Upper lobe of left lung (tissue), 4 donors: ENCODE measurements at regions not wholly inside any gene's neighbourhood (a gene's known extent, or its start where the extent isn't known, plus 50 kb on each side); places are given as distances from the start of the nearest gene placed in this dataset.

Experiments used
- POLR2AphosphoS5 ChIP-seq, 2 donors: sonication (generic); formaldehyde crosslinking; IDR thresholded peaks; one replicate each; pipeline ENCODE4 v1.5.1; 2017; ENCODE audit warnings: antibody characterized with exemption in 2 of 2
- TF ChIP-seq, protein P1 (sequence below), 6 experiments: fragments of 450-650 bp in 4 of 6; fragments of 200-600 bp in 2 of 6; sonication (generic) in 2 of 6; IDR thresholded peaks; one replicate each; pipeline ENCODE4 v1.5.1; 2016 to 2019; ENCODE audit warnings: antibody characterized with exemption in 6 of 6

DNA sequence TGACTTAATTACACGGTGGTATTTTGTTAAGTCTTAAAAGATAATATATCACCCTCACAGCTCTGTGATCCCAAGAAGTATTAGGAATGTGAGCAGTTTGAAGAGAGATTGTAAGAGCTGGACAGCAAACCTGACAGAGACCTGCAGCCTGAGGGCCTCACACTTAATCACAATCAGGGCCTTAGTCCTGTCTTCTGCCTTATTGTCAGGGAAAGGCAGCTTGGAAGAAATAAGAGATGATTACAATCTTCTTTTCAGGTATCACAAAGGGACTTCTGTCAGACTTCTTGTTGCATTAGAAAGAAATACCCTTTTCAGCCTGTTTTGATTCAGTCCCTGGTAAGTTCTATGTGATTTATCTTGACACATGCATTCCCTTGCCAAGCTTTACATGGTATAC lies 1433.8 kb upstream of the SLC39A10 start:
- TF ChIP-seq, protein P1, sequence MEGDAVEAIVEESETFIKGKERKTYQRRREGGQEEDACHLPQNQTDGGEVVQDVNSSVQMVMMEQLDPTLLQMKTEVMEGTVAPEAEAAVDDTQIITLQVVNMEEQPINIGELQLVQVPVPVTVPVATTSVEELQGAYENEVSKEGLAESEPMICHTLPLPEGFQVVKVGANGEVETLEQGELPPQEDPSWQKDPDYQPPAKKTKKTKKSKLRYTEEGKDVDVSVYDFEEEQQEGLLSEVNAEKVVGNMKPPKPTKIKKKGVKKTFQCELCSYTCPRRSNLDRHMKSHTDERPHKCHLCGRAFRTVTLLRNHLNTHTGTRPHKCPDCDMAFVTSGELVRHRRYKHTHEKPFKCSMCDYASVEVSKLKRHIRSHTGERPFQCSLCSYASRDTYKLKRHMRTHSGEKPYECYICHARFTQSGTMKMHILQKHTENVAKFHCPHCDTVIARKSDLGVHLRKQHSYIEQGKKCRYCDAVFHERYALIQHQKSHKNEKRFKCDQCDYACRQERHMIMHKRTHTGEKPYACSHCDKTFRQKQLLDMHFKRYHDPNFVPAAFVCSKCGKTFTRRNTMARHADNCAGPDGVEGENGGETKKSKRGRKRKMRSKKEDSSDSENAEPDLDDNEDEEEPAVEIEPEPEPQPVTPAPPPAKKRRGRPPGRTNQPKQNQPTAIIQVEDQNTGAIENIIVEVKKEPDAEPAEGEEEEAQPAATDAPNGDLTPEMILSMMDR (IDR thresholded peaks at IDR 0.05) = no peak
- TF ChIP-seq POLR2AphosphoS5 (IDR thresholded peaks at IDR 0.05) = no peak
